ENCODE measurements at regions not wholly inside any gene's neighbourhood (a gene's known extent, or its start where the extent isn't known, plus 50 kb on each side); places are given as distances from the start of the nearest gene placed in this dataset.

DNA sequence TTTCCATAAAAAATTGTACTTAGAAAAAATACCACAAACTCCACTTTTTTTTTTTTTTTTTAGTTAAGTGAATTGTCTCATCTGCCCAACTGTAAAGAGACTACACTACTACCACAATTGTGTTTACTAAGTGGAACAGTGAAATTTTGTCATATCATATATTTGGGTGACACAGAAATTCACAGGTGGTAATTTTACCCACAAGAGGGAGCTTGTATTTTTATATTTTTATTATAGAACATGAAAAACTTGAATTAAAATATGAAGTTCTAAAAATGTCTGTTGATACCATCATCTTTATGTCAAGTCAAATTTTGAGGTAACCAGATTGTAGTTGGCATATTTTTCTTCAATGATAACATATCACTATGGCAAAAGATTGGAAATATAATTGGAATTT, 329.4 kb upstream of the SOX5 start:
- CTCF ChIA-PET, result interaction anchor here (0.7 kb wide), 1 partner anchor 172 kb away, joined by 7 read pairs; no protein-coding TSS in a partner anchor
- no peak for TF ChIP-seq CTCF (IDR thresholded peaks at IDR 0.05; ENCODE audit: unreplicated experiment)
- H3K4me3 Mint-ChIP-seq (ENCODE audit: low read depth, unreplicated experiment), result no peak overlapping the region
- no peak overlapping the region for H3K27ac Mint-ChIP-seq (ENCODE audit: unreplicated experiment)
- BruUV-seq (replicated peaks), result no TSS peak
- no peaks in the 10 kb centered on the region for H3K4me1 Mint-ChIP-seq (ENCODE audit: low read depth, unreplicated experiment)
- no peaks in the 10 kb centered on the region for H3K27me3 Mint-ChIP-seq (ENCODE audit: unreplicated experiment)
- DNase-seq, result no peak
- intact Hi-C loops (cut with micrococcal nuclease; ENCODE audit: unreplicated experiment), result loop anchor here (10.0 kb wide), 2 partner anchors 164 to 316 kb away; no protein-coding TSS in a partner anchor
- H3K9me3 Mint-ChIP-seq (ENCODE audit: low read depth, unreplicated experiment), result no peaks in the 10 kb centered on the region
- H3K36me3 Mint-ChIP-seq (ENCODE audit: insufficient read depth, unreplicated experiment), result no peaks in the 10 kb centered on the region

DNA sequence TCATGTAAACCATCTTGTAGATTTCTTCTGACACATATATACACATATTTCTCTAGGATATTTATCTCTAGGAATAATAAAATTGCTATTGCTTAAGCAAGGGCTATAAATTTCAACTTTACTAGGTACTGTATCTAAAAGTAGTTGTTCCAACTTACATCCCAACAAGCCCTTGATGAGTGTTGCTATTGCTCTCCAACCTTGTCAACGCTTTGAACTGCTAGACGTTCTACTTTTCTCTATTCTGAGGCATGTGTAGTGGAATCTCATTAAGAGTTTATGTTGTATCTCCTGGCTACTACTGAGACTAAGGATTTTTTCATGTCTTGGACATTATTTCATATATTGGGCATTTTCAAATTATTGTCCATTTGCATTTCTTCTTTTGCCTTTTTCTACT, 321.5 kb upstream of the SOX5 start:
- Mint-ChIP-seq H3K36me3 (ENCODE audit: insufficient read depth, unreplicated experiment) (no peaks in the 10 kb centered on the region), H3K27ac (ENCODE audit: unreplicated experiment) (no peak overlapping the region), H3K4me3 (ENCODE audit: low read depth, unreplicated experiment) (no peak overlapping the region), H3K27me3 (ENCODE audit: unreplicated experiment) (no peaks in the 10 kb centered on the region), H3K4me1 (ENCODE audit: low read depth, unreplicated experiment) (no peaks in the 10 kb centered on the region), H3K9me3 (ENCODE audit: low read depth, unreplicated experiment) (no peaks in the 10 kb centered on the region)
- no peak for DNase-seq
- BruUV-seq (replicated peaks), result no TSS peak
- CTCF ChIA-PET, result no interaction called here
- intact Hi-C loops (cut with micrococcal nuclease; ENCODE audit: unreplicated experiment), result loop anchor here (10.0 kb wide), 2 partner anchors 156 to 324 kb away; no protein-coding TSS in a partner anchor
- no peak for TF ChIP-seq CTCF (IDR thresholded peaks at IDR 0.05; ENCODE audit: unreplicated experiment)

DNA sequence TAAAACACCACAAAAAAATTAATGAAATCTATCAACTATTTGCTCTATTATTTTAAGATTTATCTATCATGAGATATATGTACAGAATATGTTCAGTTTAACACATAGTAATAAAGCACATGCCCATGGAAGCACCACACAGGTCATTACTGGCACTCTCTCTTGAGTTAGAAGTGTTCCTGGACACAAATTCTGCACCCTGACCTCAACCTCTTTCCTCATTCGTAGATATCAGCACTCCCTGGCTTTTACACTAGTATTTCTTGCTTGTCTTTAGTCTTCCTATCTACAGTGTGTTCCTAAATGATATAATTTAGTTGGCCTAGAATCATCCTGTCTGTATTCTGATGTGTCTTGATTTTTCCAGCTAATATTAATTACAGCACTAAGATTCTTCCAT, 321.0 kb upstream of the SOX5 start:
- H3K27me3 Mint-ChIP-seq (ENCODE audit: unreplicated experiment), result no peaks in the 10 kb centered on the region
- BruUV-seq (replicated peaks), result no TSS peak
- H3K9me3 Mint-ChIP-seq (ENCODE audit: low read depth, unreplicated experiment), result no peaks in the 10 kb centered on the region
- intact Hi-C loops (cut with micrococcal nuclease; ENCODE audit: unreplicated experiment), result loop anchor here (10.0 kb wide), 2 partner anchors 156 to 324 kb away; no protein-coding TSS in a partner anchor
- no peak overlapping the region for H3K27ac Mint-ChIP-seq (ENCODE audit: unreplicated experiment)
- no peak for DNase-seq
- no peak for TF ChIP-seq CTCF (IDR thresholded peaks at IDR 0.05; ENCODE audit: unreplicated experiment)
- H3K4me3 Mint-ChIP-seq (ENCODE audit: low read depth, unreplicated experiment), result no peak overlapping the region
- H3K4me1 Mint-ChIP-seq (ENCODE audit: low read depth, unreplicated experiment), result no peaks in the 10 kb centered on the region
- no peaks in the 10 kb centered on the region for H3K36me3 Mint-ChIP-seq (ENCODE audit: insufficient read depth, unreplicated experiment)
- CTCF ChIA-PET, result no interaction called here

DNA sequence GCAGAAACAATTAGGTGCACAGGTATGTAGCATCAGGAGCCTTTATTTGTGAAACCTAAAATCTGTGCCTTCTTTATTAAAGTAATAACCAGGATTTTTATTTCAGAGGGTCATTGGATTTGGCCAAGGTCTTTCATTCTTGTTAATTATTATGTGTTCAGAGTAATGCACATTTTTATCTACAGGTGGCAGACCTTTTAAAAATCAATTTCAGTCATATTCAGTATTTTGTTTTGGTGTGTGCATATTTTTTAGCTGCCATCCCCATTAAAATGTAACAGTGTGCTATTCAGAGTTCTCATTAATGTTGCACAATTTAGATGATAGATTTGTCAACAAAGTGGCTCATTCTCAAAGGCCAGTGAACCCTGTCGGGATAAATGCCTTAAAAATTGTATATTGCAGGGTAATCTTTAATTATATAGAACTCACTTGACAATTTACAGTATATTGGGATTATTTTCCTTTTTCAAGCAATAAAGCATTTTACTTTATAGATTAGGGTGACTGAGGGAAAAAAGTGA, 319.3 kb upstream of the SOX5 start:
- no peak overlapping the region for H3K27ac Mint-ChIP-seq (ENCODE audit: unreplicated experiment)
- H3K4me1 Mint-ChIP-seq (ENCODE audit: low read depth, unreplicated experiment), result no peaks in the 10 kb centered on the region
- no peaks in the 10 kb centered on the region for H3K36me3 Mint-ChIP-seq (ENCODE audit: insufficient read depth, unreplicated experiment)
- no peaks in the 10 kb centered on the region for H3K9me3 Mint-ChIP-seq (ENCODE audit: low read depth, unreplicated experiment)
- no peak for TF ChIP-seq CTCF (IDR thresholded peaks at IDR 0.05; ENCODE audit: unreplicated experiment)
- no peak overlapping the region for H3K4me3 Mint-ChIP-seq (ENCODE audit: low read depth, unreplicated experiment)
- no TSS peak for BruUV-seq (replicated peaks)
- intact Hi-C loops (cut with micrococcal nuclease; ENCODE audit: unreplicated experiment), result no loop called here
- DNase-seq, result no peak
- H3K27me3 Mint-ChIP-seq (ENCODE audit: unreplicated experiment), result no peaks in the 10 kb centered on the region
- CTCF ChIA-PET, result no interaction called here

All from Calu3 (cell line).